ENCODE measurements at regions not wholly inside any gene's neighbourhood (a gene's known extent, or its start where the extent isn't known, plus 50 kb on each side); places are given as distances from the start of the nearest gene placed in this dataset.

DNA sequence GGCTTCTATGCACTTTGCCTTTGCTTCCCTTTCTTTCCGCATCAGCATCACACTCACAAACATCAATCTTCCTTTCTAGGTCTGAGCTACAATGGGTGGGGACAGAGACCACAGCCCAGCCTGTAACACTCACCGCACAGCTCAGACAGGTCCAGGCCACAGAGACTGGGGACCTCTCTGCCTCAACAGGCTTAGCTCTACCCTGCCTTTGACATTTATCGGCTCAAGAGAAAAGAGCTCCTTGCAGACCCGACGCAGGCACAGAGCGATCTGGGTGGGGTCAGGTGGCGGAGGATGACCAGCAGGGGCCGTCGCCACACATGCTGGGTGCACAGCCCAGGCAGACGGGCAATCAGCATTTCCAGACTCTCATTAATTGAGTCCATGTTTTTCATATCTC lies 837.3 kb downstream of the TBC1D22A start:
- H3K9me3 ChIP-seq (ENCODE audit: control insufficient read depth, insufficient read depth, low read depth, low read length), result no peaks in the 10 kb centered on the region
- H3K4me3 ChIP-seq (ENCODE audit: low read depth, low read length), result no peak overlapping the region
- no peaks in the 10 kb centered on the region for H3K4me1 ChIP-seq (ENCODE audit: control insufficient read depth, insufficient read depth, low read length)
- POLR2A ChIA-PET, result no interaction called here
- TF ChIP-seq, protein P1, sequence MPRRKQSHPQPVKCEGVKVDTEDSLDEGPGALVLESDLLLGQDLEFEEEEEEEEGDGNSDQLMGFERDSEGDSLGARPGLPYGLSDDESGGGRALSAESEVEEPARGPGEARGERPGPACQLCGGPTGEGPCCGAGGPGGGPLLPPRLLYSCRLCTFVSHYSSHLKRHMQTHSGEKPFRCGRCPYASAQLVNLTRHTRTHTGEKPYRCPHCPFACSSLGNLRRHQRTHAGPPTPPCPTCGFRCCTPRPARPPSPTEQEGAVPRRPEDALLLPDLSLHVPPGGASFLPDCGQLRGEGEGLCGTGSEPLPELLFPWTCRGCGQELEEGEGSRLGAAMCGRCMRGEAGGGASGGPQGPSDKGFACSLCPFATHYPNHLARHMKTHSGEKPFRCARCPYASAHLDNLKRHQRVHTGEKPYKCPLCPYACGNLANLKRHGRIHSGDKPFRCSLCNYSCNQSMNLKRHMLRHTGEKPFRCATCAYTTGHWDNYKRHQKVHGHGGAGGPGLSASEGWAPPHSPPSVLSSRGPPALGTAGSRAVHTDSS (tag by site-specific recombination; IDR thresholded peaks at IDR 0.05), result no peak
- TF ChIP-seq YY1 (tag by site-specific recombination; IDR thresholded peaks at IDR 0.05) (no peak), ZNF791 (tag by site-specific recombination; IDR thresholded peaks at IDR 0.05) (no peak), ZNF626 (tag by site-specific recombination; IDR thresholded peaks at IDR 0.05) (no peak)
- TF ChIP-seq, protein P2, sequence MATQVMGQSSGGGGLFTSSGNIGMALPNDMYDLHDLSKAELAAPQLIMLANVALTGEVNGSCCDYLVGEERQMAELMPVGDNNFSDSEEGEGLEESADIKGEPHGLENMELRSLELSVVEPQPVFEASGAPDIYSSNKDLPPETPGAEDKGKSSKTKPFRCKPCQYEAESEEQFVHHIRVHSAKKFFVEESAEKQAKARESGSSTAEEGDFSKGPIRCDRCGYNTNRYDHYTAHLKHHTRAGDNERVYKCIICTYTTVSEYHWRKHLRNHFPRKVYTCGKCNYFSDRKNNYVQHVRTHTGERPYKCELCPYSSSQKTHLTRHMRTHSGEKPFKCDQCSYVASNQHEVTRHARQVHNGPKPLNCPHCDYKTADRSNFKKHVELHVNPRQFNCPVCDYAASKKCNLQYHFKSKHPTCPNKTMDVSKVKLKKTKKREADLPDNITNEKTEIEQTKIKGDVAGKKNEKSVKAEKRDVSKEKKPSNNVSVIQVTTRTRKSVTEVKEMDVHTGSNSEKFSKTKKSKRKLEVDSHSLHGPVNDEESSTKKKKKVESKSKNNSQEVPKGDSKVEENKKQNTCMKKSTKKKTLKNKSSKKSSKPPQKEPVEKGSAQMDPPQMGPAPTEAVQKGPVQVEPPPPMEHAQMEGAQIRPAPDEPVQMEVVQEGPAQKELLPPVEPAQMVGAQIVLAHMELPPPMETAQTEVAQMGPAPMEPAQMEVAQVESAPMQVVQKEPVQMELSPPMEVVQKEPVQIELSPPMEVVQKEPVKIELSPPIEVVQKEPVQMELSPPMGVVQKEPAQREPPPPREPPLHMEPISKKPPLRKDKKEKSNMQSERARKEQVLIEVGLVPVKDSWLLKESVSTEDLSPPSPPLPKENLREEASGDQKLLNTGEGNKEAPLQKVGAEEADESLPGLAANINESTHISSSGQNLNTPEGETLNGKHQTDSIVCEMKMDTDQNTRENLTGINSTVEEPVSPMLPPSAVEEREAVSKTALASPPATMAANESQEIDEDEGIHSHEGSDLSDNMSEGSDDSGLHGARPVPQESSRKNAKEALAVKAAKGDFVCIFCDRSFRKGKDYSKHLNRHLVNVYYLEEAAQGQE (tag by site-specific recombination; IDR thresholded peaks at IDR 0.05), result no peak
- H3K27ac ChIP-seq (ENCODE audit: extremely low read depth, low read depth, low read length), result no peak overlapping the region
- CTCF ChIA-PET, result no interaction called here
- no peaks in the 10 kb centered on the region for H3K36me3 ChIP-seq (ENCODE audit: control insufficient read depth in 2 of 2, insufficient read depth in 1 of 2, low read length in 2 of 2)

DNA sequence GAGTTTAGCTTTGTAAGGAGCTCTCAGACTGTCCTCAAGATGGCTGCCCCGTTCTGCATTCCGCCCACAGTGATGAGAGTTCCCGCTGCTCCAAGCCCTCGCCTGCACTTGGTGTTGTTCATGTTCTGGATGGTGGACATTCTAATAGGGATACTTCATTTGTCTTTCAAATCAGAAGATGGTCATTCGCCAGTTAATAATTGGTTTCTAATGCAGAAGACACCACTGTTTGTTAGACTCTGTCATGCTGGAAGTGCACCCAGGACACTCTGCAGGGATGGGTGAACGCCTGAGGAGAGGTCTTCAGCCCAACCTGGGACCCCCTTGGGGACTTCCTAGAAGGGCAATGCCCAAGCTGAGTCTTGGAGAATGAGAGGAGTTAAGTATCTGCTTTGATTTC lies 836.4 kb downstream of the TBC1D22A start:
- Histone ChIP-seq H3K36me3 (ENCODE audit: control insufficient read depth in 2 of 2, insufficient read depth in 1 of 2, low read length in 2 of 2) (no peaks in the 10 kb centered on the region), H3K9me3 (ENCODE audit: control insufficient read depth, insufficient read depth, low read depth, low read length) (no peaks in the 10 kb centered on the region), H3K27ac (ENCODE audit: extremely low read depth, low read depth, low read length) (no peak overlapping the region), H3K4me1 (ENCODE audit: control insufficient read depth, insufficient read depth, low read length) (no peaks in the 10 kb centered on the region), H3K4me3 (ENCODE audit: low read depth, low read length) (no peak overlapping the region)
- TF ChIP-seq, protein P3, sequence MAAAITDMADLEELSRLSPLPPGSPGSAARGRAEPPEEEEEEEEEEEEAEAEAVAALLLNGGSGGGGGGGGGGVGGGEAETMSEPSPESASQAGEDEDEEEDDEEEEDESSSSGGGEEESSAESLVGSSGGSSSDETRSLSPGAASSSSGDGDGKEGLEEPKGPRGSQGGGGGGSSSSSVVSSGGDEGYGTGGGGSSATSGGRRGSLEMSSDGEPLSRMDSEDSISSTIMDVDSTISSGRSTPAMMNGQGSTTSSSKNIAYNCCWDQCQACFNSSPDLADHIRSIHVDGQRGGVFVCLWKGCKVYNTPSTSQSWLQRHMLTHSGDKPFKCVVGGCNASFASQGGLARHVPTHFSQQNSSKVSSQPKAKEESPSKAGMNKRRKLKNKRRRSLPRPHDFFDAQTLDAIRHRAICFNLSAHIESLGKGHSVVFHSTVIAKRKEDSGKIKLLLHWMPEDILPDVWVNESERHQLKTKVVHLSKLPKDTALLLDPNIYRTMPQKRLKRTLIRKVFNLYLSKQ (tag by site-specific recombination; IDR thresholded peaks at IDR 0.05; ENCODE audit: borderline replicate concordance), result no peak
- TF ChIP-seq ZNF311 (tag by site-specific recombination; IDR thresholded peaks at IDR 0.05; ENCODE audit: borderline replicate concordance) (no peak), GLIS1 (tag by site-specific recombination; IDR thresholded peaks at IDR 0.05) (no peak), ZBTB21 (tag by site-specific recombination; IDR thresholded peaks at IDR 0.05) (no peak)
- TF ChIP-seq, protein P4, sequence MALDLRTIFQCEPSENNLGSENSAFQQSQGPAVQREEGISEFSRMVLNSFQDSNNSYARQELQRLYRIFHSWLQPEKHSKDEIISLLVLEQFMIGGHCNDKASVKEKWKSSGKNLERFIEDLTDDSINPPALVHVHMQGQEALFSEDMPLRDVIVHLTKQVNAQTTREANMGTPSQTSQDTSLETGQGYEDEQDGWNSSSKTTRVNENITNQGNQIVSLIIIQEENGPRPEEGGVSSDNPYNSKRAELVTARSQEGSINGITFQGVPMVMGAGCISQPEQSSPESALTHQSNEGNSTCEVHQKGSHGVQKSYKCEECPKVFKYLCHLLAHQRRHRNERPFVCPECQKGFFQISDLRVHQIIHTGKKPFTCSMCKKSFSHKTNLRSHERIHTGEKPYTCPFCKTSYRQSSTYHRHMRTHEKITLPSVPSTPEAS (tag by site-specific recombination; IDR thresholded peaks at IDR 0.05), result no peak
- POLR2A ChIA-PET, result no interaction called here
- CTCF ChIA-PET, result no interaction called here

DNA sequence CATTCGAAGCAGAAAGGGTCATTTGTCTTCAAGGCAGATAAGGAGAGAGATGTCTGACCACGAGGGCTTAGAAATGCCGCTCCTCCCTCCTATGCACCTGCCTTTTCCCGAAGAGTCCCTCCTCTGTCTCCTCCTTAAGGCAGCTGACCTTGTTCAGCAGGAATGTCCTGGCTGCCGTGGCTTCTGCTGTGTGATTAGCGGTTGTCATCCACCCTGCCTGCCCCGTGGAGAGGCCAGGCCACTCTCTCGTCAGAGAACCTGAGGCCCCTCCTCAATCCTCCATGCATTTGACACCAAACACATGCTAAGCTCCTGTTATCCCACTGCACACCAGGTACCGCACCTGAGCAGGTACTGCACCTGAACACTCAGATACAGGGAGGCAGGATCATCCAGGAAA lies 834.6 kb downstream of the TBC1D22A start:
- H3K4me1 ChIP-seq (ENCODE audit: control insufficient read depth, insufficient read depth, low read length), result no peaks in the 10 kb centered on the region
- no peak overlapping the region for H3K27ac ChIP-seq (ENCODE audit: extremely low read depth, low read depth, low read length)
- H3K36me3 ChIP-seq (ENCODE audit: control insufficient read depth in 2 of 2, insufficient read depth in 1 of 2, low read length in 2 of 2), result no peaks in the 10 kb centered on the region
- no peak for TF ChIP-seq ZNF596 (tag by site-specific recombination; IDR thresholded peaks at IDR 0.05)
- TF ChIP-seq ZNF76 (tag by site-specific recombination; IDR thresholded peaks at IDR 0.05; ENCODE audit: borderline replicate concordance, low read depth), result no peak
- no peaks in the 10 kb centered on the region for H3K9me3 ChIP-seq (ENCODE audit: control insufficient read depth, insufficient read depth, low read depth, low read length)
- POLR2A ChIA-PET, result no interaction called here
- CTCF ChIA-PET, result no interaction called here
- H3K4me3 ChIP-seq (ENCODE audit: low read depth, low read length), result no peak overlapping the region
